H1 (cell line): ENCODE measurements at regions not wholly inside any gene's neighbourhood (a gene's known extent, or its start where the extent isn't known, plus 50 kb on each side); places are given as distances from the start of the nearest gene placed in this dataset.

Experiments
- CTCF ChIA-PET: fragments of 300-600 bp; sonication (Branson Sonifier 250); formaldehyde crosslinking; loops from one replicate; lab custom pipeline; 2021; ENCODE audit not compliant: partially characterized antibody; lab: Charles Lee
- POLR2A ChIA-PET: fragments of 300-600 bp; sonication (Branson Sonifier 250); formaldehyde crosslinking; loops from one replicate; lab custom pipeline; 2021; ENCODE audit warnings: inconsistent platforms; ENCODE audit not compliant: partially characterized antibody; lab: Charles Lee
- DNase-seq, 2 experiments: peaks; one replicate each; pipeline versions ENCODE4 v3.0.0 to v3.0.0-alpha.2; 2010 to 2022; ENCODE audit warnings: low spot score in 2 of 2, low read depth in 1 of 2, mixed read lengths in 1 of 2
- FAIRE-seq: peaks from 2 replicates; lab custom pipeline; 2011; peaks lifted over from hg19 to GRCh38; lab: Jason Lieb, UNC
- H2AFZ ChIP-seq: 2 replicates; pipeline ENCODE4 v1.8.1; 2012; ENCODE audit warnings: low read length, inconsistent platforms
- H2AK5ac ChIP-seq: 2 replicates; pipeline ENCODE4 v1.6.1; 2013; ENCODE audit warnings: low read depth, low read length
- H2BK120ac ChIP-seq: replicated peaks from 2 replicates; pipeline ENCODE3; 2013; ENCODE audit warnings: low read depth, low read length, inconsistent platforms
- H2BK12ac ChIP-seq: 2 replicates; pipeline ENCODE4 v1.6.1; 2013; ENCODE audit warnings: low read depth, low read length
- H2BK15ac ChIP-seq: 2 replicates; pipeline ENCODE4 v1.6.1; 2013; ENCODE audit warnings: low read length
- H2BK20ac ChIP-seq: 2 replicates; pipeline ENCODE4 v1.6.1; 2013; ENCODE audit warnings: low read length
- H2BK5ac ChIP-seq: 2 replicates; pipeline ENCODE4 v1.6.1; 2013; ENCODE audit warnings: low read depth, low read length
- H3K14ac ChIP-seq: 2 replicates; pipeline ENCODE4 v1.6.1; 2013; ENCODE audit warnings: inconsistent platforms; ENCODE audit not compliant: insufficient read length
- H3K18ac ChIP-seq: 2 replicates; pipeline ENCODE4 v1.6.1; 2013; ENCODE audit warnings: low read length; ENCODE audit errors: extremely low read depth
- H3K23ac ChIP-seq: 2 replicates; pipeline ENCODE4 v1.6.1; 2013; ENCODE audit warnings: inconsistent platforms; ENCODE audit not compliant: insufficient read length
- H3K23me2 ChIP-seq: 2 replicates; pipeline ENCODE4 v1.6.1; 2013; ENCODE audit warnings: low read depth, low read length
- H3K27ac ChIP-seq: 2 replicates; pipeline ENCODE4 v1.6.1; 2011; ENCODE audit warnings: low read depth, low read length, inconsistent platforms
- H3K27me3 ChIP-seq, 4 experiments: replicated peaks in 1 of 4; 1 replicate in 1 of 4; 2 replicates in 3 of 4; pipeline versions ENCODE4 v1.6.1 to v1.8.1; 2011 to 2013; ENCODE audit warnings: low read length in 3 of 4, mild to moderate bottlenecking in 3 of 4, inconsistent platforms in 2 of 4, mixed read lengths in 2 of 4, moderate library complexity in 1 of 4; ENCODE audit not compliant: control insufficient read depth in 3 of 4, insufficient read depth in 3 of 4; ENCODE audit errors: extremely low read depth in 1 of 4
- H3K36me3 ChIP-seq, 4 experiments: 2 replicates each; pipeline versions ENCODE4 v1.6.1 to v1.8.1; 2011 to 2013; ENCODE audit warnings: mild to moderate bottlenecking in 4 of 4, low read length in 3 of 4, moderate library complexity in 2 of 4, control low read depth in 1 of 4, inconsistent platforms in 1 of 4; ENCODE audit not compliant: insufficient read depth in 4 of 4, control insufficient read depth in 2 of 4
- H3K4ac ChIP-seq: replicated peaks from 2 replicates; pipeline ENCODE3; 2013; ENCODE audit warnings: low read length, low read depth, mixed read lengths, inconsistent platforms; ENCODE audit not compliant: insufficient read length
- H3K4me1 ChIP-seq, 4 experiments: replicated peaks in 1 of 4; 1 replicate in 1 of 4; 2 replicates in 3 of 4; pipeline versions ENCODE4 v1.6.1 to v1.8.1; 2011 to 2013; ENCODE audit warnings: low read length in 3 of 4, inconsistent platforms in 2 of 4, mixed read lengths in 1 of 4; ENCODE audit not compliant: insufficient read depth in 4 of 4, control insufficient read depth in 3 of 4
- H3K4me2 ChIP-seq, 2 experiments: 2 replicates each; pipeline versions ENCODE4 v1.6.1 to v1.8.1; 2011 to 2013; ENCODE audit warnings: low read depth in 2 of 2, low read length in 2 of 2, control low read depth in 1 of 2, inconsistent platforms in 1 of 2, mild to moderate bottlenecking in 1 of 2; ENCODE audit not compliant: insufficient read depth in 1 of 2
- H3K4me3 ChIP-seq, 4 experiments: fragments of 200-600, 300-600 bp in 1 of 4; sonication (generic), shearing (Covaris generic), sonication (Bioruptor Twin) in 1 of 4; 2 replicates each; pipeline versions ENCODE4 v1.5.1 to v1.8.1; 2011 to 2016; ENCODE audit warnings: low read length in 4 of 4, low read depth in 3 of 4, control low read depth in 2 of 4, inconsistent platforms in 2 of 4, mild to moderate bottlenecking in 2 of 4, mixed read lengths in 1 of 4, moderate library complexity in 1 of 4; ENCODE audit not compliant: insufficient read depth in 2 of 4; ENCODE audit errors: extremely low read depth in 1 of 4
- H3K56ac ChIP-seq: replicated peaks from 2 replicates; pipeline ENCODE3; 2013; ENCODE audit warnings: low read depth, mild to moderate bottlenecking, mixed read lengths, low read length, inconsistent platforms; ENCODE audit not compliant: insufficient read length
- H3K79me1 ChIP-seq: 2 replicates; pipeline ENCODE4 v1.6.1; 2013; ENCODE audit warnings: low read depth, low read length, control low read depth
- H3K79me2 ChIP-seq, 2 experiments: 2 replicates each; pipeline versions ENCODE4 v1.6.1 to v1.8.1; 2012 to 2013; ENCODE audit warnings: low read length in 2 of 2, mild to moderate bottlenecking in 2 of 2, inconsistent platforms in 1 of 2; ENCODE audit not compliant: insufficient read depth in 2 of 2, control insufficient read depth in 1 of 2
- H3K9ac ChIP-seq, 4 experiments: replicated peaks in 1 of 4; 1 replicate in 1 of 4; 2 replicates in 3 of 4; pipeline versions ENCODE4 v1.6.1 to v1.8.1; 2011 to 2013; ENCODE audit warnings: low read depth in 3 of 4, low read length in 3 of 4, control low read depth in 2 of 4, mild to moderate bottlenecking in 2 of 4, moderate library complexity in 2 of 4, inconsistent platforms in 1 of 4; ENCODE audit errors: extremely low read depth in 1 of 4
- H3K9me3 ChIP-seq, 2 experiments: 2 replicates each; pipeline versions ENCODE4 v1.6.1 to v1.8.1; 2012 to 2013; ENCODE audit warnings: mild to moderate bottlenecking in 2 of 2, moderate library complexity in 2 of 2, control low read depth in 1 of 2, inconsistent platforms in 1 of 2, low read depth in 1 of 2, low read length in 1 of 2, mixed read lengths in 1 of 2; ENCODE audit not compliant: insufficient read depth in 2 of 2
- H4K20me1 ChIP-seq, 2 experiments: replicated peaks in 1 of 2; 2 replicates each; pipeline versions ENCODE3 to v1.8.1; 2011 to 2013; ENCODE audit warnings: inconsistent platforms in 2 of 2, low read length in 2 of 2, mild to moderate bottlenecking in 1 of 2; ENCODE audit not compliant: insufficient read depth in 2 of 2, control insufficient read depth in 1 of 2
- H4K5ac ChIP-seq: 2 replicates; pipeline ENCODE4 v1.6.1; 2013; ENCODE audit warnings: low read length, low read depth, mixed read lengths, inconsistent platforms; ENCODE audit not compliant: insufficient read length
- H4K8ac ChIP-seq: 2 replicates; pipeline ENCODE4 v1.8.0; 2013; ENCODE audit warnings: mild to moderate bottlenecking, moderate library complexity, low read length, inconsistent platforms; ENCODE audit not compliant: insufficient read depth; ENCODE audit errors: extremely low read depth
- H4K91ac ChIP-seq: replicated peaks from 2 replicates; pipeline ENCODE3; 2013; ENCODE audit warnings: low read length, mixed read lengths, inconsistent platforms; ENCODE audit not compliant: insufficient read length
- ASH2L ChIP-seq: fragments of 200-600, 300-600 bp; sonication (generic); IDR thresholded peaks from one replicate; pipeline ENCODE4 v1.7.1; 2017; ENCODE audit warnings: low read length
- BCL11A ChIP-seq, 2 experiments: IDR thresholded peaks; one replicate each; pipeline ENCODE4 v1.6.1; 2011; ENCODE audit warnings: low read depth in 2 of 2, low read length in 2 of 2, mild to moderate bottlenecking in 2 of 2
- EZH2 ChIP-seq: fragments of 200-600 bp; sonication (generic); IDR thresholded peaks from 2 replicates; pipeline ENCODE4 v1.7.1; 2012; ENCODE audit warnings: low read depth, mild to moderate bottlenecking, moderate library complexity, low read length, inconsistent platforms; ENCODE audit not compliant: severe bottlenecking
- KDM1A ChIP-seq: fragments of 200-600, 300-600 bp; sonication (generic); IDR thresholded peaks from 2 replicates; pipeline ENCODE4 v1.7.1; 2016; ENCODE audit warnings: mild to moderate bottlenecking, low read length, borderline replicate concordance
- NANOG ChIP-seq: IDR thresholded peaks from 2 replicates; pipeline ENCODE4 v1.6.1; 2011; ENCODE audit warnings: low read length, low read depth, mild to moderate bottlenecking, inconsistent platforms; ENCODE audit not compliant: insufficient read depth, poor library complexity, severe bottlenecking
- PHF8 ChIP-seq: fragments of 200-600 bp; sonication (generic); conservative IDR thresholded peaks from 2 replicates; pipeline ENCODE4 v1.7.1; 2012; ENCODE audit warnings: low read depth, mild to moderate bottlenecking, inconsistent platforms, low read length, moderate library complexity
- POU5F1 ChIP-seq: IDR thresholded peaks from 2 replicates; pipeline ENCODE4 v1.6.1; 2011; ENCODE audit warnings: low read depth, mild to moderate bottlenecking, low read length, moderate library complexity
- RFX5 ChIP-seq: IDR thresholded peaks from 2 replicates; pipeline ENCODE4 v1.6.1; 2011; ENCODE audit warnings: low read depth, low read length, improper control_type of control experiment, borderline replicate concordance
- RNF2 ChIP-seq: fragments of 200-900, 300-1000 bp; sonication (generic); IDR thresholded peaks from 2 replicates; pipeline ENCODE4 v1.7.1; 2016; ENCODE audit warnings: borderline replicate concordance, low read depth, mild to moderate bottlenecking, antibody characterized with exemption, low read length; ENCODE audit not compliant: poor library complexity, severe bottlenecking; ENCODE audit errors: missing control alignments
- SAP30 ChIP-seq: fragments of 300-600 bp; sonication (generic); IDR thresholded peaks from 2 replicates; pipeline ENCODE4 v1.7.1; 2012; ENCODE audit warnings: low read length, moderate library complexity, mild to moderate bottlenecking, inconsistent platforms; ENCODE audit not compliant: insufficient read depth, insufficient replicate concordance
- SIRT6 ChIP-seq: IDR thresholded peaks from one replicate; pipeline ENCODE4 v1.7.1; 2012; ENCODE audit warnings: low read length, inconsistent platforms
- TEAD4 ChIP-seq: IDR thresholded peaks from 2 replicates; pipeline ENCODE4 v1.6.1; 2012; ENCODE audit warnings: low read depth, low read length, inconsistent platforms, mixed read lengths
- WGBS, 2 experiments: shearing (Covaris generic) in 1 of 2; methylation state at CpG; one replicate each; pipeline versions ENCODE4 v1.1.6 to v1.1.7; 2013 to 2015; ENCODE audit warnings: low lambda C conversion rate in 2 of 2, mixed read lengths in 2 of 2, inconsistent platforms in 1 of 2, low coverage in 1 of 2, missing lambda C conversion rate in 1 of 2; ENCODE audit not compliant: insufficient replicate concordance in 2 of 2, insufficient coverage in 1 of 2, insufficient read length in 1 of 2; ENCODE audit errors: extremely low coverage in 1 of 2, missing lambda C conversion rate in 1 of 2; 5-methylcytosine and 5-hydroxymethylcytosine counted together
- TF ChIP-seq, protein P1 (sequence below): IDR thresholded peaks from 2 replicates; pipeline ENCODE4 v1.6.1; 2011; ENCODE audit warnings: low read depth, mild to moderate bottlenecking, low read length; ENCODE audit not compliant: insufficient read depth

DNA sequence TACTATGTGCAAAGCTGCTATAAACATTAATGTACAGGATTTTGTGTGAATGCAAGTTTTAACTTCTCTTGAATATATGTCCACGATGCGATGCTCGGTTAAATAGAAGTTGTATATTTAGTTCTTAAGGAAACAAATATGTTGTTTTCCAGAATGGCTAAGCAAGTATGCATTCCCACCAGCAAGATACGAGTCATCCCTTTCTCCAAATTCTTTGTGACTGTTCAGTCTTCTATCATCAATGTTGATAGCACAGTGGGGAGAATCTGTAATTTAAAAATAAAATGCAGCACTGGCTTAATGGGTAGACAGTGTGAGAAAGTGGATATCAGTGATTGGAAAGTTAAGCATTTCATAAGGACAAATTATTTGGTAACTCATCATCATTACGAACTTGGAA, 1340.8 kb downstream of the PCDH9 start:
- H3K79me2 ChIP-seq, result no peaks in the 10 kb centered on the region
- H2AK5ac ChIP-seq, result no peak overlapping the region
- H3K4me3 ChIP-seq, result no peak overlapping the region
- H2BK120ac ChIP-seq, result no peak overlapping the region
- no peak overlapping the region for H2AFZ ChIP-seq
- no peak overlapping the region for H3K18ac ChIP-seq
- H3K9ac ChIP-seq, result no peak overlapping the region
- H2BK5ac ChIP-seq, result no peak overlapping the region
- H2BK15ac ChIP-seq, result no peak overlapping the region
- no peaks in the 10 kb centered on the region for H3K23me2 ChIP-seq
- no peak overlapping the region for H2BK12ac ChIP-seq
- no peak overlapping the region for H3K4ac ChIP-seq
- DNase-seq (no peak), FAIRE-seq (no peak)
- H3K27me3 ChIP-seq, result no peaks in the 10 kb centered on the region
- POLR2A ChIA-PET, result no interaction called here
- no peak overlapping the region for H4K91ac ChIP-seq
- no peaks in the 10 kb centered on the region for H4K20me1 ChIP-seq
- CTCF ChIA-PET, result interaction anchor here (1.2 kb wide), 1 partner anchor 11 kb away, joined by 3 read pairs; no protein-coding TSS in a partner anchor
- no peak overlapping the region for H3K4me2 ChIP-seq
- H3K27ac ChIP-seq, result no peak overlapping the region
- 75% methylated on average over 5 of the region's 5 CpGs; no CpG with 5 or more reads in 1 of the 2 experiments for WGBS, 2 experiments
- no peak overlapping the region for H4K5ac ChIP-seq
- no peaks in the 10 kb centered on the region for H3K79me1 ChIP-seq
- no peak overlapping the region for H3K56ac ChIP-seq
- no peak overlapping the region for H3K14ac ChIP-seq
- no peaks in the 10 kb centered on the region for H3K4me1 ChIP-seq
- H3K23ac ChIP-seq, result no peak overlapping the region
- no peak overlapping the region for H2BK20ac ChIP-seq
- no peaks in the 10 kb centered on the region for H3K9me3 ChIP-seq
- no peak overlapping the region for H4K8ac ChIP-seq
- TF ChIP-seq, protein P1, sequence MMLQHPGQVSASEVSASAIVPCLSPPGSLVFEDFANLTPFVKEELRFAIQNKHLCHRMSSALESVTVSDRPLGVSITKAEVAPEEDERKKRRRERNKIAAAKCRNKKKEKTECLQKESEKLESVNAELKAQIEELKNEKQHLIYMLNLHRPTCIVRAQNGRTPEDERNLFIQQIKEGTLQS, result no peak
- no peak for TF ChIP-seq PHF8
- no peak for TF ChIP-seq EZH2
- no peak for TF ChIP-seq SIRT6
- TF ChIP-seq KDM1A, result no peak
- TF ChIP-seq ASH2L, result no peak
- TF ChIP-seq RFX5, result no peak
- TF ChIP-seq SAP30, result no peak
- no peak for TF ChIP-seq BCL11A (IDR thresholded peaks at IDR 0.05; ENCODE audit: low read depth in 2 of 2, low read length in 2 of 2)
- TF ChIP-seq NANOG, result no peak
- no peak for TF ChIP-seq RNF2
- no peak for TF ChIP-seq TEAD4
- no peak for TF ChIP-seq POU5F1
- H3K36me3 ChIP-seq, result no peaks in the 10 kb centered on the region
